Effector memory CD4-positive, alpha-beta T cell (primary cell): ENCODE measurements at regions not wholly inside any gene's neighbourhood (a gene's known extent, or its start where the extent isn't known, plus 50 kb on each side); places are given as distances from the start of the nearest gene placed in this dataset.
A peak's percentile ranks its signal among the peaks of the same experiment; 100 is the strongest.

ENCODE experiments used
- DNase-seq, 3 donors: peaks; one replicate each; pipeline ENCODE4 v3.0.0-alpha.2; 2020
- H3K27ac ChIP-seq: 2 replicates; pipeline ENCODE4 v1.7.0; 2013; ENCODE audit warnings: mild to moderate bottlenecking, low read length, moderate library complexity; ENCODE audit not compliant: insufficient read depth, poor library complexity, severe bottlenecking
- H3K27me3 ChIP-seq: replicated peaks from 2 replicates; pipeline ENCODE4 v1.7.0; 2013; ENCODE audit warnings: mild to moderate bottlenecking, low read length; ENCODE audit not compliant: insufficient read depth, control insufficient read depth, poor library complexity, severe bottlenecking
- H3K36me3 ChIP-seq: 2 replicates; pipeline ENCODE4 v1.7.0; 2013; ENCODE audit warnings: mild to moderate bottlenecking, low read length, moderate library complexity; ENCODE audit not compliant: control insufficient read depth, insufficient read depth
- H3K4me1 ChIP-seq: 2 replicates; pipeline ENCODE4 v1.7.0; 2013; ENCODE audit warnings: low read length, mild to moderate bottlenecking; ENCODE audit not compliant: control insufficient read depth, insufficient read depth, poor library complexity, severe bottlenecking
- H3K4me3 ChIP-seq: 2 replicates; pipeline ENCODE4 v1.7.0; 2013; ENCODE audit warnings: low read length, low read depth, mild to moderate bottlenecking; ENCODE audit not compliant: insufficient read depth, poor library complexity, severe bottlenecking
- H3K9me3 ChIP-seq: 2 replicates; pipeline ENCODE4 v1.7.0; 2013; ENCODE audit warnings: mild to moderate bottlenecking, low read length, moderate library complexity; ENCODE audit not compliant: control insufficient read depth

- no peaks in the 10 kb centered on the region for H3K9me3 ChIP-seq
- no peak overlapping the region for H3K27ac ChIP-seq
- no peak overlapping the region for H3K4me3 ChIP-seq
- no peaks in the 10 kb centered on the region for H3K27me3 ChIP-seq
- no peak for DNase-seq
- no peaks in the 10 kb centered on the region for H3K36me3 ChIP-seq
- H3K4me1 ChIP-seq = no peaks in the 10 kb centered on the region
Measured at GRCh38 chr17:6893382-6894205, 62.1 kb upstream of the TEKT1 start.

DNA sequence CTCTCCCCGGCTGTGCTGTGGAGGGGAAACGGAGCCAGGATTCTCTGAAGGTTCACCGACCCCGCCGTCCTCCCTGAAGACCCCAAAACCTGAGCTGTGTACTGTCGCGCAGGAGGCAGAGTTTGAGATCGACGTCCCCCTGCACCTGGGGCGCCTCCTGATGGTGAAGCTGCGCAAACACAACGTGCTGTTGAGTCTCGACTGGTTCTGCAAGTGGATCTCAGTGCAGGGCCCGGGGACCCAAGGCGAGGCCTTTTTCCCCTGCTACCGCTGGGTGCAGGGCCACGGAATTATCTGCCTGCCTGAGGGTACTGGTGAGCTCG lies 62.6 kb upstream of the TEKT1 start:
- H3K4me3 ChIP-seq = no peak overlapping the region
- no peak overlapping the region for H3K27ac ChIP-seq
- H3K4me1 ChIP-seq = no peaks in the 10 kb centered on the region
- H3K36me3 ChIP-seq = no peaks in the 10 kb centered on the region
- no peak for DNase-seq
- H3K27me3 ChIP-seq = no peaks in the 10 kb centered on the region
- H3K9me3 ChIP-seq = no peaks in the 10 kb centered on the region

GRCh38 chr17:6901086-6901485 lies 69.6 kb upstream of the TEKT1 start:
- H3K27ac ChIP-seq = no peak overlapping the region
- H3K9me3 ChIP-seq = no peaks in the 10 kb centered on the region
- H3K4me3 ChIP-seq = no peak overlapping the region
- no peaks in the 10 kb centered on the region for H3K27me3 ChIP-seq
- DNase-seq = no peak
- no peaks in the 10 kb centered on the region for H3K36me3 ChIP-seq
- no peaks in the 10 kb centered on the region for H3K4me1 ChIP-seq

DNA sequence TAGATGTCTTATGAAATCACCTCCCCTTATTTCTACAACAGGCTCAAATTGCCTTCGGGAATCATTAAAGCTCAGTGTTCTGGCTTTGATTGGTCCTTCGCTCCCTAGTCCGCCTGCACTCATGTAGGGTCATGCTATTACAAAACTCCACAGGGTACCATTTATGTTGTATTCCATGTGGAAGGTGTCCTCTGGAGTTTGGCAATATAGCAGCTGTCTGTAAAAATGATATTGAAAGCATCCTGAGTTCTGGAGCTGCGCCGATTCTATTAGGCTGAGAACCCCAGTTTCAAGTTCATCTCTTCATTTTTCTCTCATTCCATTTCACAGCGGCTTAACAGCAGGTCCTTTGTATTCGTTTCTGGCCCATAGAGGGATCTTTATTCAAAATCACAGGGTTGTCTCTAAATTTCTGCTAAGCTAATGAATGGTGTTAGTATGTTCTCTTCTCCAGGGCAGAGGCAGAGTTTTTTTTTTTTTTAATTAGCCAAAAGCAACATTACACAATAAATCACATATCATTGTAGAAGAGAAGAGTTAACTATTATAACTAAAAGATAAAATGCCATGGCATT lies 71.9 kb upstream of the TEKT1 start:
- H3K4me3 ChIP-seq = no peak overlapping the region
- H3K36me3 ChIP-seq = no peaks in the 10 kb centered on the region
- no peaks in the 10 kb centered on the region for H3K27me3 ChIP-seq
- no peak overlapping the region for H3K27ac ChIP-seq
- DNase-seq = no peak
- no peaks in the 10 kb centered on the region for H3K9me3 ChIP-seq
- no peaks in the 10 kb centered on the region for H3K4me1 ChIP-seq

GRCh38 chr17:6908807-6909206 lies 77.3 kb upstream of the TEKT1 start:
- Histone ChIP-seq H3K4me3 (no peak overlapping the region), H3K36me3 (no peaks in the 10 kb centered on the region), H3K9me3 (no peaks in the 10 kb centered on the region), H3K4me1 (peaks cover 2% of the 10 kb centered on the region), H3K27ac (no peak overlapping the region), H3K27me3 (no peaks in the 10 kb centered on the region)
- no peak for DNase-seq

- Histone ChIP-seq H3K27ac (no peak overlapping the region), H3K27me3 (no peaks in the 10 kb centered on the region), H3K36me3 (no peaks in the 10 kb centered on the region), H3K9me3 (no peaks in the 10 kb centered on the region), H3K4me3 (no peak overlapping the region), H3K4me1 (peaks cover 6% of the 10 kb centered on the region)
- no peak for DNase-seq
Measured at GRCh38 chr17:6910987-6911603, 79.6 kb upstream of the TEKT1 start.

- H3K9me3 ChIP-seq = no peaks in the 10 kb centered on the region
- H3K4me1 ChIP-seq = peaks cover 6% of the 10 kb centered on the region
- H3K27me3 ChIP-seq = no peaks in the 10 kb centered on the region
- H3K4me3 ChIP-seq = no peak overlapping the region
- no peaks in the 10 kb centered on the region for H3K36me3 ChIP-seq
- DNase-seq = no peak
- no peak overlapping the region for H3K27ac ChIP-seq
Measured at GRCh38 chr17:6912110-6913051, 80.9 kb upstream of the TEKT1 start.

DNA sequence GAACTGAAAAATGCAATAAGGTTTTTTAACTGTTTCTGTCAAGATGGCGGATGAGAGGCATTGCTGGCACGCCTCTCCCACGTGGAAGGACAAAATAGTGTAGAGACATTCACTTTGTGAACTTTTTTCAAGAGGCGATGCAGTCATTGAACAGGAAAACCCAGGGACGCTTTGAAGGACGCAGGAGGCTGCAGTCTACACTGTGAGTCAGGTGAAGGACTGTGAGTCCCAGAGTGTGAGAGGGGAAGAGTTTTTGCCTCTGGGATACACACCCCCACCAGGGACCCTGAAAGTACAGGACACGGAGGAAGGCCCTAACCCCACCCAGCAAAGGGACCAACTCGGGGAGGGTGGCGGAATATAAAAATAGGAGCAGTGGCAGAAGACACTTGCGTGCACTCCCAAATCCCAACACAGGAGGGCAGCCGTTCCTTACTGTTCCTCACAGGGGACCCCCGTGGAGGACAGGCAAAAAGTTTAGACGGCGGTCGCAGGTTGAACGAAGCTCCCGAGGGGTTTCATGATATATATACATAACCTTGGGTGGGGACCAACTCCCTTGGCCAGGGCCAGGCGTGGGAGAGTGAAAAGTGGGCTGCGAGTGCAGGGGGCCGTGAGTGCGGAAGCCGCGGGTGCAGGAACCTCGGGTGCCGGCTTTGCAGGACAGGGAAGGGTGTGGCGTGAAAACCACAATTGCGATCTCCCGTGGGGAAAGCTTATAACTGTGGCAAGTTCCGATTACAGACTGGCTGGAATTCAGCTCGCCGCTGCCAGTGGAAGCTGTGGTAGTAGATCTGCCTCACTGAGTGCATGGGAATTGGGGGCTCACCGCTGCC lies 82.0 kb upstream of the ALOX12 start:
- DNase-seq = peak; percentile 37 to 50 (median 47)
- H3K27me3 ChIP-seq = no peaks in the 10 kb centered on the region
- H3K36me3 ChIP-seq = no peaks in the 10 kb centered on the region
- H3K4me3 ChIP-seq = no peak overlapping the region
- H3K4me1 ChIP-seq = peaks cover 6% of the 10 kb centered on the region
- H3K9me3 ChIP-seq = no peaks in the 10 kb centered on the region
- H3K27ac ChIP-seq = no peak overlapping the region

DNA sequence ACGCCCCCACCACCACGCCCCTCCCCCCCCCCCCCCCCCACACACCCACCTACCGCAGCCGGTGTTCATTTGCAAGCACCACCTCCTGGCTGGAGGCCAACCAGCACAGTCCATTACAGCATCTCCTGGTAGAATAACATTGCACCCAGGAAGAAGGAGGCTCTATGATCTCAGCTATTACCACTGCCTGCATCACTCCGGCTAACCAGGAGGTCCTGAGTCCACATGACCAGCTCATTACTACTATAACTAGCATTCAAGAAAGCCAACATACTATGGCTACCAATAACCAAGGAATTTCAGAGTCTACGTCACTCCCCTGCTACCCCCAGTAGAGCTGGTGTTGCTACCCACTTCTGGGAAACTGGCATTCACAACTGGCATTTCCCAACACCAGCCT lies 81.1 kb upstream of the ALOX12 start:
- no peak for DNase-seq

More for the DNA sequence above, 81.1 kb upstream of the ALOX12 start:
- Histone ChIP-seq H3K9me3 (no peaks in the 10 kb centered on the region), H3K4me1 (peaks cover 6% of the 10 kb centered on the region), H3K27me3 (no peaks in the 10 kb centered on the region), H3K4me3 (no peak overlapping the region), H3K27ac (no peak overlapping the region), H3K36me3 (no peaks in the 10 kb centered on the region)
